ENCODE measurements at regions not wholly inside any gene's neighbourhood (a gene's known extent, or its start where the extent isn't known, plus 50 kb on each side); places are given as distances from the start of the nearest gene placed in this dataset.

GRCh38 chr22:42330170-42330569, 59.7 kb upstream of the TCF20 start:
- no peaks in the 10 kb centered on the region for H3K9me3 ChIP-seq
- H3K27me3 ChIP-seq, result peaks cover 0 to 21% (median 2%) of the 10 kb centered on the region in 3 donors
- no peak overlapping the region for H3K27ac ChIP-seq
- H3K4me3 ChIP-seq, result no peak overlapping the region
- H3K4me1 ChIP-seq, result no peaks in the 10 kb centered on the region
- no peak for ATAC-seq
- no peak for DNase-seq
- TF ChIP-seq, protein P1, sequence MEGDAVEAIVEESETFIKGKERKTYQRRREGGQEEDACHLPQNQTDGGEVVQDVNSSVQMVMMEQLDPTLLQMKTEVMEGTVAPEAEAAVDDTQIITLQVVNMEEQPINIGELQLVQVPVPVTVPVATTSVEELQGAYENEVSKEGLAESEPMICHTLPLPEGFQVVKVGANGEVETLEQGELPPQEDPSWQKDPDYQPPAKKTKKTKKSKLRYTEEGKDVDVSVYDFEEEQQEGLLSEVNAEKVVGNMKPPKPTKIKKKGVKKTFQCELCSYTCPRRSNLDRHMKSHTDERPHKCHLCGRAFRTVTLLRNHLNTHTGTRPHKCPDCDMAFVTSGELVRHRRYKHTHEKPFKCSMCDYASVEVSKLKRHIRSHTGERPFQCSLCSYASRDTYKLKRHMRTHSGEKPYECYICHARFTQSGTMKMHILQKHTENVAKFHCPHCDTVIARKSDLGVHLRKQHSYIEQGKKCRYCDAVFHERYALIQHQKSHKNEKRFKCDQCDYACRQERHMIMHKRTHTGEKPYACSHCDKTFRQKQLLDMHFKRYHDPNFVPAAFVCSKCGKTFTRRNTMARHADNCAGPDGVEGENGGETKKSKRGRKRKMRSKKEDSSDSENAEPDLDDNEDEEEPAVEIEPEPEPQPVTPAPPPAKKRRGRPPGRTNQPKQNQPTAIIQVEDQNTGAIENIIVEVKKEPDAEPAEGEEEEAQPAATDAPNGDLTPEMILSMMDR (IDR thresholded peaks at IDR 0.05 in 4 of 5, conservative IDR thresholded peaks at IDR 0.05 in 1 of 5), result no peak
- no peak for TF ChIP-seq POLR2A (IDR thresholded peaks at IDR 0.05)
- no peaks in the 10 kb centered on the region for H3K36me3 ChIP-seq
- intact Hi-C loops (cut with DNase I; ENCODE audit: low total_unique reads) (no loop called here), in situ Hi-C loops (cut with MboI; ENCODE audit: low sequenced_read_pairs in 4 of 4) (no loop called here)

DNA sequence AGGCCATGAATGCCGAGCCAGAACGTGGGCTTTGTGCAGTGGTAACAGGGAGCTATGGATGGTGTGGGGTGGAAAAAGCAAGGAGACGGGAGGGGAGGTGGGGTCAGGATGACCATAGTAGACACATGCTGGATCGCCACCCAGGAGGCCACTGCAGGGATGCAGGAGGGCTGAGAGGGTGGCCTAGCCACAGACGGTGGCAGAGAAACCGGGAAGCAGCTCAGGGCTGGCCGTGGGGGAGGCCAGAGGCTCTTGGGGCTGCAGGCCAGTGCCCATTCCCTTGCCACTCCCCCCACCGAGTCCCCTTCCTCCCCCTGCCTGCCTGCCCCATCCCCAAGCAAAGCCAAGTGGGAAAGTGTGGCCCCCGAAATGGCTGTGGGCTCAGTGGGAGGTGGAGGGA, 59.1 kb upstream of the TCF20 start:
- Histone ChIP-seq H3K4me3 (no peak overlapping the region), H3K27me3 (peaks cover 0 to 21% (median 2%) of the 10 kb centered on the region in 3 donors), H3K4me1 (no peaks in the 10 kb centered on the region), H3K9me3 (no peaks in the 10 kb centered on the region), H3K27ac (no peak overlapping the region), H3K36me3 (no peaks in the 10 kb centered on the region)
- in situ Hi-C loops (cut with MboI; ENCODE audit: low sequenced_read_pairs in 4 of 4) (no loop called here), intact Hi-C loops (cut with DNase I; ENCODE audit: low total_unique reads) (loop anchor here (10.0 kb wide), 1 partner anchor 545 kb away; no protein-coding TSS in a partner anchor)
- no peak for TF ChIP-seq POLR2A (IDR thresholded peaks at IDR 0.05)
- TF ChIP-seq, protein P1 (IDR thresholded peaks at IDR 0.05 in 4 of 5, conservative IDR thresholded peaks at IDR 0.05 in 1 of 5), result no peak
- no peak for ATAC-seq
- DNase-seq, result no peak

GRCh38 chr22:42328784-42329145, 58.3 kb upstream of the TCF20 start:
- H3K4me1 ChIP-seq, result no peaks in the 10 kb centered on the region
- intact Hi-C loops (cut with DNase I; ENCODE audit: low total_unique reads) (loop anchor here (10.0 kb wide), 1 partner anchor 544 kb away; no protein-coding TSS in a partner anchor), in situ Hi-C loops (cut with MboI; ENCODE audit: low sequenced_read_pairs in 4 of 4) (no loop called here)
- TF ChIP-seq, protein P1 (IDR thresholded peaks at IDR 0.05 in 4 of 5, conservative IDR thresholded peaks at IDR 0.05 in 1 of 5), result no peak
- TF ChIP-seq POLR2A (IDR thresholded peaks at IDR 0.05), result no peak
- DNase-seq, result no peak
- H3K36me3 ChIP-seq, result no peaks in the 10 kb centered on the region
- no peak for ATAC-seq
- peaks cover 0 to 21% (median 2%) of the 10 kb centered on the region in 3 donors for H3K27me3 ChIP-seq
- H3K27ac ChIP-seq, result no peak overlapping the region
- H3K4me3 ChIP-seq, result no peak overlapping the region
- no peaks in the 10 kb centered on the region for H3K9me3 ChIP-seq

DNA sequence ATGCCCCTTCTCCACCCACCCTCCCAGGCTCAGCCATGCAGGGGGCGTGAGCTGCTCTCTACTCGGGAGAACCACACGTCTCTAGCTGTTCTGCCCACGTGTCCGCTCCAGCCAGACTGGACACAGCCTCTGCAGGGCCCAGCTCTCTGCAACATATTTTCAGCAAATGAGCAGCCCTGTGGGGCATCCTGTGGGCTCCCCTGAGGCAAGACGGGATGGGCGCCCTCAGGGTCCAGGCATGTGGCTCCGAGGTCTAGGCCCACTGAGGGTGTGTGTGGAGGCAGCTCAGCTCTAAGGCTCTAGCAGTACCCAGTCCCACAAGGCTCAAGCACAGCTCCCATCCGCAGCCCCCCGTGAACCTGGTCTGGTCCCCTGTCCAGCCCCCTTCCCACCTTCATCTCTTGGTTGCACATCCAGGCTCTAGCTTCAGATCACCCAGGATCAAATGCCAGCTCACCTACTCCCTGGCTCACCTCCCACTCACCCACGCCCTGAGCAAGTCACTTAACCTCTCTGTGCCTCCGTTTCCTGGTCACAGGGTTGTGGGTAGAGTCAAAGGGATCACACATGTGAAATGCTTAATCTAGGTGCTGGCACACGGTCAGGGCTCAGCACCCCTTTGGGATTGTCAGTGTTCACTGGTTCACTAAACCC, 57.8 kb upstream of the TCF20 start:
- no peaks in the 10 kb centered on the region for H3K4me1 ChIP-seq
- intact Hi-C loops (cut with DNase I; ENCODE audit: low total_unique reads) (loop anchor here (10.0 kb wide), 1 partner anchor 543 kb away; no protein-coding TSS in a partner anchor), in situ Hi-C loops (cut with MboI; ENCODE audit: low sequenced_read_pairs in 4 of 4) (no loop called here)

More for the DNA sequence above, 57.8 kb upstream of the TCF20 start:
- H3K9me3 ChIP-seq, result no peaks in the 10 kb centered on the region
- H3K4me3 ChIP-seq, result no peak overlapping the region
- peaks cover 0 to 21% (median 2%) of the 10 kb centered on the region in 3 donors for H3K27me3 ChIP-seq
- H3K36me3 ChIP-seq, result no peaks in the 10 kb centered on the region
- no peak for DNase-seq
- ATAC-seq, result no peak
- H3K27ac ChIP-seq, result no peak overlapping the region
- TF ChIP-seq, protein P1 (IDR thresholded peaks at IDR 0.05 in 4 of 5, conservative IDR thresholded peaks at IDR 0.05 in 1 of 5), result no peak
- TF ChIP-seq POLR2A (IDR thresholded peaks at IDR 0.05), result no peak

All from gastrocnemius medialis (tissue), 4 donors.